ENCODE measurements at regions not wholly inside any gene's neighbourhood (a gene's known extent, or its start where the extent isn't known, plus 50 kb on each side); places are given as distances from the start of the nearest gene placed in this dataset.

- DNase-seq = no peak
These were observed 105.6 kb downstream of the SEC61B start for GRCh38 chr9:99327667-99328066.

GRCh38 chr9:99335280-99335679 lies 113.2 kb downstream of the SEC61B start:
- no peak for DNase-seq

GRCh38 chr9:99336005-99336404 lies 113.9 kb downstream of the SEC61B start:
- DNase-seq = no peak

- no peak for DNase-seq
These were observed 114.4 kb downstream of the SEC61B start for GRCh38 chr9:99336531-99336930.

GRCh38 chr9:99340281-99340680 lies 118.2 kb downstream of the SEC61B start:
- DNase-seq = no peak

GRCh38 chr9:99341686-99342085 lies 119.6 kb downstream of the SEC61B start:
- no peak for DNase-seq

- no peak for DNase-seq
These were observed 123.4 kb downstream of the SEC61B start for GRCh38 chr9:99345451-99345850.

GRCh38 chr9:99345942-99346341 lies 123.9 kb downstream of the SEC61B start:
- no peak for DNase-seq

GRCh38 chr9:99347568-99347967 lies 125.5 kb downstream of the SEC61B start:
- no peak for DNase-seq

GRCh38 chr9:99348289-99348688 lies 126.2 kb downstream of the SEC61B start:
- no peak for DNase-seq

GRCh38 chr9:99349870-99350269 lies 127.8 kb downstream of the SEC61B start:
- no peak for DNase-seq

- no peak for DNase-seq
These were observed 128.4 kb downstream of the SEC61B start for GRCh38 chr9:99350461-99350860.

- no peak for DNase-seq
These were observed 129.6 kb downstream of the SEC61B start for GRCh38 chr9:99351647-99352046.

GRCh38 chr9:99352826-99353225 lies 130.7 kb downstream of the SEC61B start:
- DNase-seq = no peak

- DNase-seq = no peak
These were observed 131.3 kb downstream of the SEC61B start for GRCh38 chr9:99353408-99353807.

- DNase-seq = no peak
These were observed 132.0 kb downstream of the SEC61B start for GRCh38 chr9:99354104-99354503.

- DNase-seq = no peak
These were observed 134.5 kb downstream of the SEC61B start for GRCh38 chr9:99356512-99356971.

- no peak for DNase-seq
These were observed 135.5 kb downstream of the SEC61B start for GRCh38 chr9:99357575-99357974.

GRCh38 chr9:99358668-99359067 lies 136.6 kb downstream of the SEC61B start:
- DNase-seq = no peak

GRCh38 chr9:99359336-99359735 lies 137.3 kb downstream of the SEC61B start:
- no peak for DNase-seq

GRCh38 chr9:99360026-99360425 lies 137.9 kb downstream of the SEC61B start:
- no peak for DNase-seq

- no peak for DNase-seq
These were observed 139.7 kb downstream of the SEC61B start for GRCh38 chr9:99361817-99362216.

GRCh38 chr9:99362321-99362720 lies 140.2 kb downstream of the SEC61B start:
- no peak for DNase-seq

- no peak for DNase-seq
These were observed 141.4 kb downstream of the SEC61B start for GRCh38 chr9:99363509-99363908.

GRCh38 chr9:99365233-99365980 lies 143.3 kb downstream of the SEC61B start:
- no peak for DNase-seq

Data from AML-193 (cell line).